ENCODE measurements at regions not wholly inside any gene's neighbourhood (a gene's known extent, or its start where the extent isn't known, plus 50 kb on each side); places are given as distances from the start of the nearest gene placed in this dataset.

DNA sequence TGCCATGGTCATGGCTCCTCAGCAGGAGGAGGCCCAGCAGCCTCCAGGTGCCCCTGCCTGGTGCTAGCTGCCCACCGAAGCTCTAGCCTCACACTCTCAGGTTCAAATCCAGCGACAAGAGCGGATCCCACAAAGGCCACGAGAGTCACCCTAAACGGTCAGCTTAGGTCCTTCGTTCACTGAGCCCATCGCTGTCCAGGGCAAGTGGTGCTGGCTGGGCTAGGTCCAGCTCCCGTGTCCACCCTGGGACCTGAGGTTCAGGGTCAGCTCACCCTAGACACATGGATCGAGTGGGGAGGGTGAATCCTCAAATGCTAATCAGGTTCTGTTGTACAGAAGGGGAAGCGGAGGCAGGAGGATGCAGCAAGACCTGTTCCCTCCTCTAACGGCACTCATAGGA, 171.9 kb upstream of the SULF2 start:
- no peak for DNase-seq (ENCODE audit: low read depth)
- H3K4me3 ChIP-seq (replicated peaks; ENCODE audit: low read depth, low read length), result no peak overlapping the region
- TF ChIP-seq, protein P1, sequence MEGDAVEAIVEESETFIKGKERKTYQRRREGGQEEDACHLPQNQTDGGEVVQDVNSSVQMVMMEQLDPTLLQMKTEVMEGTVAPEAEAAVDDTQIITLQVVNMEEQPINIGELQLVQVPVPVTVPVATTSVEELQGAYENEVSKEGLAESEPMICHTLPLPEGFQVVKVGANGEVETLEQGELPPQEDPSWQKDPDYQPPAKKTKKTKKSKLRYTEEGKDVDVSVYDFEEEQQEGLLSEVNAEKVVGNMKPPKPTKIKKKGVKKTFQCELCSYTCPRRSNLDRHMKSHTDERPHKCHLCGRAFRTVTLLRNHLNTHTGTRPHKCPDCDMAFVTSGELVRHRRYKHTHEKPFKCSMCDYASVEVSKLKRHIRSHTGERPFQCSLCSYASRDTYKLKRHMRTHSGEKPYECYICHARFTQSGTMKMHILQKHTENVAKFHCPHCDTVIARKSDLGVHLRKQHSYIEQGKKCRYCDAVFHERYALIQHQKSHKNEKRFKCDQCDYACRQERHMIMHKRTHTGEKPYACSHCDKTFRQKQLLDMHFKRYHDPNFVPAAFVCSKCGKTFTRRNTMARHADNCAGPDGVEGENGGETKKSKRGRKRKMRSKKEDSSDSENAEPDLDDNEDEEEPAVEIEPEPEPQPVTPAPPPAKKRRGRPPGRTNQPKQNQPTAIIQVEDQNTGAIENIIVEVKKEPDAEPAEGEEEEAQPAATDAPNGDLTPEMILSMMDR (IDR thresholded peaks at IDR 0.05; ENCODE audit: low read length, missing control alignments), result no peak

DNA sequence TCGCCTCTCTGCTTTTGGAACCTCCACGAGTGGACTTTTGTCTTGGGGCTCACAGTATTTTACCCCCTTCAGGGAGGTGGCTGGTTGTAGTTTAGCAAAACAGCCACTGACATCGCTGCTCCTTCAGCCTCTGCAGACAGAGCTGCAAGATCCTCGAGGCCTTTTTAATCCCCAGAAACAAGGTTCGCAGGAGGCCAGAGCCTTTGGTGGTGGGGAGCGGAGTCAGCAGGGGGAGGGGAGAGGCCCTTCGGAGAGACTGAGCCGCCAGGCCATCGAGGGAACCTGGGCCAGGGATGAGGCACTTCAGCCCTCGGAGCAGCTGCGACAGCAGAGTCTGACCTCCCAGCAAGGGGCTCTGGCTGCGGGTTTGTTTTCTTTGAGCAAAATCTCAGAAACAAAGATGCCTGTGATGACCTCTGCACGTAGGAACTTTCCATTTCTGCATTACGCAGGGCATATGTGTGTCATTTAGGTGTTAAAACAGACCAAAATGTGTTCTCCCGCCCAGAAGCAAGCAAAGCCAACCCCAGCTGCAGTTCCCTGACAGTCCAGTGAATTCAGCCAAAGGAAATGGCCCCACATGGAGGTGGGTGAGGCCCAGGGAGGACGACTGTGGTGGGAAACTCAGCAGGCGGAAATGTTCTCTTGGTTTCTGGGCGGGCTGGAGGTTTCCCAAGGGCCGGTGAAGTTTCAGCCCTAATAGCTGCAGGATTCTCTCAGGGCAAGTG, 171.2 kb upstream of the SULF2 start:
- H3K4me3 ChIP-seq (replicated peaks; ENCODE audit: low read depth, low read length), result no peak overlapping the region
- peak; percentile 62 for DNase-seq (ENCODE audit: low read depth)
- TF ChIP-seq, protein P1 (IDR thresholded peaks at IDR 0.05; ENCODE audit: low read length, missing control alignments), result no peak

DNA sequence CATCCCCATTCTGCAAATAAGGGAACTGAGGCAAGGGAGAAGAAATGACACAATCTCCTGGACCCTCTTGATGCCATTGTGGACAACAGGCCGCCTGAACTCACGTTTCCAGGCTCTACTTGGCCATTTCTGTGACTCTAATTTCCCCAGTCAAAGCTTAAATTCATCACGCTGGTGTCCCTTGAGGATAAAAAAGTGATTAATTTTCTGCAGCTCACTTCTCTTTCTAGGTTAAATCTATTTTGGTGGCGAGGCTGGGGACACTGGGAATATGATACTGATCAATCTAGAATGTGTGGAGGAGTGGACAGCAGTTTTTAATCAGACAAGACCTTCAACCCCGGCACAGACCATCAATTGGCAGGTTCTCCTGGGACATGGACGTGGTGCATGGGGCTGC, 168.2 kb upstream of the SULF2 start:
- TF ChIP-seq, protein P1 (IDR thresholded peaks at IDR 0.05; ENCODE audit: low read length, missing control alignments), result no peak
- no peak overlapping the region for H3K4me3 ChIP-seq (replicated peaks; ENCODE audit: low read depth, low read length)
- DNase-seq (ENCODE audit: low read depth), result no peak

GRCh38 chr20:47952023-47952564, 166.8 kb upstream of the SULF2 start:
- H3K4me3 ChIP-seq (replicated peaks; ENCODE audit: low read depth, low read length), result no peak overlapping the region
- DNase-seq (ENCODE audit: low read depth), result no peak
- TF ChIP-seq, protein P1 (IDR thresholded peaks at IDR 0.05; ENCODE audit: low read length, missing control alignments), result no peak

DNA sequence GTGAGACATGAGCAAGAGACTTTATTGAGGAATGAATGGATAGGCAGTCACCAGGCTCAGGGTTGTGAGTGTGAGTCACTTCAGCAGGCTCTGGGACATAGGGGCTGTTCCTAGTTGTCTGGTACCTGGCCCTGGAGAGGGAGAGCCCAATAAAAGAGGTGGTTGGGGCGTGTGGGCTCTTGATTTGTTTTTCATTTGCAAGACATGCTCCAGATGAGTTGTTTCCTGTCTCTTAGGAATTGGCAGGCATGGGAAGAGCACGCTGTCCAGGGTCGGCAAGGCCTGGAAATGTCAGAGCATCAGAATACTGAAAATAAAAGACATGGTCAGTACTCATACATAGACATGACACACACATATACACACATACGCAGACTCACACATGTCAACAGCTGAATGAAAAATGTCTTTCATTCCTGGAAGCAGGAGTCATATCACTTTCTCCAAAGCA, 166.3 kb upstream of the SULF2 start:
- DNase-seq (ENCODE audit: low read depth), result peak; percentile 51
- TF ChIP-seq, protein P1 (IDR thresholded peaks at IDR 0.05; ENCODE audit: low read length, missing control alignments), result no peak
- no peak overlapping the region for H3K4me3 ChIP-seq (replicated peaks; ENCODE audit: low read depth, low read length)

DNA sequence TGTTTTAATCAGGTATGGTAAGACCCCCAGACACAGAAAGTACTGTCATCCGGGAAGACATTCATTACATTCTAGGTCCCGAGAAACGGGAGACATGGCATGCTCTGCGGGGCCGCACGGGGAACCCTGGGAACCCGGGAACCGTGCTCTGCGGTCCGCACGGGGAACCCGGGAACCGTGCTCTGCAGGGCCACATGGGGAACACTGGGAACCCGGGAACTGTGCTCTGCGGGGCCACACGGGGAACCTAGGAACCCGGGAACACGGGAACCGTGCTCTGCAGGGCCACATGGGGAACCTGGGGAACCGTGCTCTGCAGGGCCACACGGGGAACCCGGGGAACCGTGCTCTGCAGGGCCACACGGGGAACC, 165.6 kb upstream of the SULF2 start:
- TF ChIP-seq, protein P1 (IDR thresholded peaks at IDR 0.05; ENCODE audit: low read length, missing control alignments), result no peak
- DNase-seq (ENCODE audit: low read depth), result no peak
- no peak overlapping the region for H3K4me3 ChIP-seq (replicated peaks; ENCODE audit: low read depth, low read length)

Measured in fibroblast of pulmonary artery (primary cell).